IPS DF 19.7 (cell line): ENCODE measurements at regions not wholly inside any gene's neighbourhood (a gene's known extent, or its start where the extent isn't known, plus 50 kb on each side); places are given as distances from the start of the nearest gene placed in this dataset.
A peak's percentile ranks its signal among the peaks of the same experiment; 100 is the strongest.
"Not testable (repeated sequence)": the region's sequence is repeated elsewhere in the genome, so short reads cannot be mapped to it uniquely, and the experiment has no call there.

Experiments
- DNase-seq: peaks from one replicate; pipeline ENCODE4 v3.0.0-alpha.2; 2013; ENCODE audit warnings: low read depth, low spot score

DNA sequence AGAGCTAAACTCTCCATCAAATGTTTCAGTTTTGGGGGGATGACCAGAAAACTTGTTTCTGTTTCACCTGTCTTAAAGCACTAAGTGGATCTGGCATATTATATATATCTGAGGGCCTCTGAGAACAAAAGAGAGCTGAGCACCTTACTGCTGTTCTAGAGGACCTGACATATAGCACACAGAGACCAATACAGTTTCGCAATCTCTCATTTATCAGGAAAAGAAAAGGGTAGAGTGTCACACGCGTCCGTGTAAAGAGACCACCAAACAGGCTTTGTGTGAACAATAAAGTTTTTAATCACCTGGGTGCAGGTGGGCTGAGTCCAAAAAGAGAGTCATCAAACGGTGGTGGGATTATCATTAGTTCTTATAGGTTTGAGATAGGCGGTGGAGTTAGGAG, 434.5 kb upstream of the KCND2 start:
- no peak for DNase-seq

- DNase-seq: no peak
Measured at GRCh38 chr7:119842337-119842736, 430.6 kb upstream of the KCND2 start.

DNA sequence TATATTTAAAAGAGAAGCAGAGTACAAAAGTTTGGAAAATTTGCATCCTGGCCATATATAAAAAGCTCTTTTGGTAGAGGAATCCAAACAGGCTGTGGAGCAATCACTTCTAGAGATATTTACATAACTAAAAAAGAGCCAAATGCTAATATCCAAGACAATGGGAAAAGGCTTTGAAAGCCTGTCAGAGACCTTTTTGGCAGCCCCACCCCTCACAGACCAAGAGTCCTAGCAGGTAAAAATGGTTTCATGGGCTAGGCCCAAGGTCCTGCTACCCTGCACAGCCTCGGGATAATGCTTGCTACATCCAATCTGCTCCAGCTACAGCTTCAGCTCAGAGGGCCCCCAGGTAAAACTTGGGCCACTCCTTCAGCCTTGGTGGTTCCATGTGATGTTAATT, 430.2 kb upstream of the KCND2 start:
- peak; percentile 25 for DNase-seq

DNA sequence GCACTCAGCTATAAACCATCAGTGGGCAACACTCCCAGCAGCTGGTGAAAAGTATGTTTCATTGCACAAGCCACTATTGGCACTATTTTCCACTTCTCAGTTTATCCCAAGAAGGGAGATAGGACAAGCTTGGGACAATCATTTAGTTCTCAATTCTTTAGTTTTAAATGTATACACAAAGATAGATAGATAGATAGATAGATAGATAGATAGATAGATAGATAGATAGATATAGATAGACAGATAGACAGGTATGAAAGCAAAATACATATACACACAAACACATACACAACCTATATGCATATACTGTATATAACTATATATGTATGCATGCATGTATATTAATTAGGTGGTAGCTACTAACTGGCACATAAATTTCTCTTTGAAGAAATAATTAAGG, 411.6 kb upstream of the KCND2 start:
- DNase-seq: no peak

GRCh38 chr7:119868387-119868786, 404.6 kb upstream of the KCND2 start:
- DNase-seq: no peak

DNA sequence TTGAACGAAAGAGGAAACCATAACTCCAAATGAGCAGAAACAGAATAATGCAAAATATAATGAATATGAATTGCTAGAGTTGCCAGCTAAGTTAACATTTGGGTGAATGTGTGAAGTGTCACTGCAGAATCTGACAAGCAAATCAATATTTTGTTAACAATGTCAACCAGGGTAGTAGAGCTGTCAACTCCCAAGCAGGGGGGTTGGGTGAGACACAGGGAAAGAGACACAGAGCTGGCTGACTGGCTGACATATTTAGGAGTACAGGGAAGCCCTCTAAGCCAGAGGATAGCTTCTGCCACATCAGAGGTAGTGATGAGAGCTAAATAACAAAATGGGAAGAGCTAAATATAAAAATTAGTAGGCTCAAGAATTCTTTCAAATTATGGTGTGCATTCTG, 393.1 kb upstream of the KCND2 start:
- DNase-seq: no peak

DNA sequence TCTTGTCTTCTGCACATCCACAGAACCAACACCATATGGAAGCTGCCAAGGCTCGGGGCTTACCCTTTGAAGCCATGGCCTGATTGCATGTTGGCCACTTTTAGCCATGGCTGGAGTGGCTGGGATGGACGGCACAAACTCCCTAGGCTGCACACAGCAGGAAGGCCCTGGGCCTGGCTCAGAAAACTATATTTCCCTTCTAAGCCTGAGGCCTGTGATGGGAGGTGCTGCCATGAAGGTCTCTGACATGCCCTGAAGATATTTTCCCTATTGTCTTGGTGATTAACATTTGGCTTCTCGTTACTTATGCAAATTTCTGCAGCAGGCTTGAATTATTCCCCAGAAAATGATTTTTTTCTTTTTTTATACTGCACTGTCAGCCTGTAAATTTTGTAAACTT, 387.0 kb upstream of the KCND2 start:
- no peak for DNase-seq

DNA sequence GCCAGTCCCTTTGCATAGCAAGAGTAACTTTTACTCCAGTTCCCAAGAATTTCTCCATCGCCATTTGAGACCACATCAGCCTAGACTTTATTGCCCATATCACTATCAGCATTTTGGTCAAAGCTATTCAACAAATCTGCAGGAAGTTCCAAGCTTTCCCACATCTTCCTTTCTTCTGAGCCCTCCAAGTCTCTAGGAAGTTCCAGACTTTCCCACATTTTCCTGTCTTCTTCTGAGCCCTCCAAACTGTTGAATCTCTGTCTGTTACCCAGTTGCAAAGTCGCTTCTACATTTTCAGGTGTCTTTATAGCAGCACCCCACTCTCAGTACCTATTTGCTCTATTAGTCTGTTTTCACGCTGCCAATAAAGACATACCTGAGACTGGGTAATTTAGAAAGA, 386.4 kb upstream of the KCND2 start:
- DNase-seq: not testable (repeated sequence)

- DNase-seq: no peak
Measured at GRCh38 chr7:119888251-119888650, 384.7 kb upstream of the KCND2 start.

GRCh38 chr7:119890631-119891030, 382.3 kb upstream of the KCND2 start:
- no peak for DNase-seq

- no peak for DNase-seq
Measured at GRCh38 chr7:119895320-119895719, 377.7 kb upstream of the KCND2 start.

GRCh38 chr7:119896386-119896785, 376.6 kb upstream of the KCND2 start:
- no peak for DNase-seq

- DNase-seq: no peak
Measured at GRCh38 chr7:119900996-119901672, 371.8 kb upstream of the KCND2 start.

DNA sequence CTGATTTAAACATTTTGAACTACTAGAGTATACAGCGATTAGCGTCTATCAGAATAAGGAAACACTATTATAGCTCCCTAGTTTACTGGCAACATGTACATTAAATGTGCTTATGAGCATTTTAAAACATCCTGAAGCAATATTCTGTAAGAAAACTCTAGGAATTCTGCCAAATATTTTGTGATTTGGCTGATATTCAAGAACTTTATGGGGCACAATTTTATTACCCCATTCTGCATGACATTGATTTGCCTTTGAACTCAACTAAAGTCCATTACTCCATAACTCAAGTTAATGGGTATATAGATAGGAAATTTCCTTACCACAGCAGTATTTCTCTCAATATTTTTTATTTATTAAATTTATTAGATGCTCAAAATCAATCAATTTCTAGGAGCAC, 369.9 kb upstream of the KCND2 start:
- no peak for DNase-seq

GRCh38 chr7:119905495-119905894, 367.5 kb upstream of the KCND2 start:
- no peak for DNase-seq

- no peak for DNase-seq
Measured at GRCh38 chr7:119908948-119909347, 364.0 kb upstream of the KCND2 start.

- not testable (repeated sequence) for DNase-seq
Measured at GRCh38 chr7:119914119-119914518, 358.9 kb upstream of the KCND2 start.

DNA sequence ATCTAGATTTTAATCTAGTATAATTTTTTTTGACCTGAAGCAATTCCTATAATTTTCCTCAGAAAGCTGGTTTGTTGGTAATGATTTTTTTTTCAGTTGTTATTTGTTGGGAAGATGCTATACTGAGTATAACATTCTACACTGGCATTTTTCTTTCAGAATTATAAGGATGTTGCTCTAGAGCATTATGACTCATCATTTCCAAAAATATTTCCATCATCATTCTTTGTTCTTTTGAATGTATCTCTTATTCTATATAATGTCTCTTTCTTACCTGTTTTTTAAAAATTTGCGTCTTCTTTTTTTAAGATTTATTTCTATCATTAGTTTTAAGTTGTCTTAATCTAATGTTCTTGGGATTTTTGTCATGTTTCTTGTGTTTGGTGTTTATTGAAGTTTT, 356.5 kb upstream of the KCND2 start:
- DNase-seq: no peak

DNA sequence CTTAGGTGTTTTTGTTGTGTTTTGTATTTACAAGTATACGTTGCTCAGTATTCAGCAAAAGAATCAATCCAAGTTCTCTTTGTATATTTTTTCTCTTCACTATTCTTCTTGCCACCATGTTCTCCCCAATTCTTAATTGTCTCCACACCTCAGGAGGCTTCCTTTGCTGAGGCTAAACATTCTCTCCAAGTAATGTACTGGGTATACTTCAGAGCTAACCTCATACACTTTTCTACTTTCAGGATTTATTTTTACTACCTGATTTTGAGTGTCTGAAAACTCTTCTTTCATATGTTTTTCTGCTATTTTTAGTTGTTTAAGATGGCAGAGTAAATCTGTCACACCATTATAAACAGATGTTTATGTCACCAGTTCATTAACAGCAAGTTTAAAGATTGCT, 354.8 kb upstream of the KCND2 start:
- DNase-seq: no peak

DNA sequence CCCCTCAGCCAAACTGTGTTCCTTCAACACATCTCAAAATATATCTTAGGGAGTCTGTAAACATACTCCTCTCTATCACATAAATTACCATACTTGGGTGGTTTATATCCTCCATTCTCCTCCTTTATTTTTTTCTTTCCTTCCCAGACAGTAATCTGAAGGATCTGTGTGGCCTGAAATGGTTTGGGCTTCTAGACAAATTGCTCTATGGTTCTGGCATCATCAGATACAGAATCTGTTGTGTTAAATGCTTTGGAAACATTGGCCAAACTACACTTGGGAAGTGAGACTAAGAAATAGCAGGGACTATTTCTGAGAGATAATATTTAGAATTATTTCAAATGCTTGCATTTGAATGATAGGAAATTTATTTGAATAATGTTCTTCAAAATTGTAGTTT, 353.0 kb upstream of the KCND2 start:
- no peak for DNase-seq

GRCh38 chr7:119925581-119926289, 347.2 kb upstream of the KCND2 start:
- no peak for DNase-seq

DNA sequence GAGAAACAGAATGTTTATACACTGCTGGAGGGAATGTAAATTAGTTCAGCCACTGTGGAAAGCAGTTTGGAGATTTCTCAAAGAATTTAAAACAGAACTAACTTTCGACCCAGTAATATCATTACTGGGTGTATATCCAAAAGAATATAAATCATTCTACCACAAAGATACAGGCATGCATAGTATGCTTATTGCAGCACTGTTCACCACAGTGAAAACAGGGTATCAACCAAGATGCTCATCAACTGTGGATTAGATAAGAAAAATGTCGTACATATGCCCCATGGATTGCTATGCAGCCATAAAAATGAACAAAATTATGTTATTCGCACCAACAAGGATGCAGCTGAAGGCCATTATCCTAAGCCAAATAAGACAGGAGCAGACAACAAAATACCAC, 343.1 kb upstream of the KCND2 start:
- no peak for DNase-seq

DNA sequence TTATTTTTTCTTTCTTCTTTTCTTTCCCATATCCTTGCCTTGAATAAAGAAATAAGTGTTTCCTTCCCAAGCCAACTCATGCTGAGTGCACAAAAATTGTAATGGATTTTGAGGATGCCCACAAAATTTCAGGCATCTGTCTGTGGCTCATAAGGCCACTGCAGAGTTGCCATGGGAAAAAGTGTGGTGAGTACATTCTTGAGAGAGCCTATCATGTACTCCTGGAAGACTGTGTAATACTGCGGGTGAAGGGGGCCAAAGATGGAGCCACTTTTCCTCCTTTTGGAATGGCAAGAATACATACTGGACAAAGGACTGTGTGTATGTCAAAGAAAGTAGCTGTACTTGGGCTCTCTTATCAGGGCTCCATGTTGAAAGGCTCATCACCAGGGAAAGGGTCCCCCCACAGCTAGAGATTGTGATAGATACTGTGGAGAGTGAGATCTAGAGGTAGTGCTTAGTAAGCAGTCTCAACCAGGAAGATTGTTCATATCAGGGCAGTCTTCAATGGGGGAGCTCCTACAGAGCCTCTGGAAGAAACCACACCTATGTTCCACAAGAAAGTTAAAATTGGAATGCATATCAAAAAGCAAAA, 341.6 kb upstream of the KCND2 start:
- no peak for DNase-seq
